ENCODE measurements at regions not wholly inside any gene's neighbourhood (a gene's known extent, or its start where the extent isn't known, plus 50 kb on each side); places are given as distances from the start of the nearest gene placed in this dataset.

DNA sequence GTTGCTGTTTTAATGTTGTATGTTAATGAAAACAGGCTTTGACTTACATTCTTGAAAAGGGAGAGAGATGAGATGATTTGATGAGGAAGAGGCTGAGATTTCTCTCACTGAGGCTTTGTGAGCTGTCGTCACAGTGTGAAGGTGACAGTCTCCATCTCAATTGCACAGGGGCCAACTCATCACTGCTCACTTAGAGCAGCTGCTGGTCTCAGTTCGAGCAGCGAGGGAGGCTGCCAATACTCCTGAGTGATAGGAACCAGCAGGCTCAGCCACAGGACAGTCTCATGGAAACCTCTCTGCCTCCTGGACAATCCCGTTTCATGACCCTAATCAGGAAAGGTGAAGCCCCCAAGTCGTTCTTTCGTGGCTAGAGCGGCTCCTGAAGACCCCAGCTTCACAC, 170.7 kb upstream of the SOX11 start:
- TF ChIP-seq, protein P1, sequence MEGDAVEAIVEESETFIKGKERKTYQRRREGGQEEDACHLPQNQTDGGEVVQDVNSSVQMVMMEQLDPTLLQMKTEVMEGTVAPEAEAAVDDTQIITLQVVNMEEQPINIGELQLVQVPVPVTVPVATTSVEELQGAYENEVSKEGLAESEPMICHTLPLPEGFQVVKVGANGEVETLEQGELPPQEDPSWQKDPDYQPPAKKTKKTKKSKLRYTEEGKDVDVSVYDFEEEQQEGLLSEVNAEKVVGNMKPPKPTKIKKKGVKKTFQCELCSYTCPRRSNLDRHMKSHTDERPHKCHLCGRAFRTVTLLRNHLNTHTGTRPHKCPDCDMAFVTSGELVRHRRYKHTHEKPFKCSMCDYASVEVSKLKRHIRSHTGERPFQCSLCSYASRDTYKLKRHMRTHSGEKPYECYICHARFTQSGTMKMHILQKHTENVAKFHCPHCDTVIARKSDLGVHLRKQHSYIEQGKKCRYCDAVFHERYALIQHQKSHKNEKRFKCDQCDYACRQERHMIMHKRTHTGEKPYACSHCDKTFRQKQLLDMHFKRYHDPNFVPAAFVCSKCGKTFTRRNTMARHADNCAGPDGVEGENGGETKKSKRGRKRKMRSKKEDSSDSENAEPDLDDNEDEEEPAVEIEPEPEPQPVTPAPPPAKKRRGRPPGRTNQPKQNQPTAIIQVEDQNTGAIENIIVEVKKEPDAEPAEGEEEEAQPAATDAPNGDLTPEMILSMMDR (conservative IDR thresholded peaks at IDR 0.05; ENCODE audit: low read length): no peak
- TF ChIP-seq EZH2phosphoT487 (IDR thresholded peaks at IDR 0.05; ENCODE audit: borderline replicate concordance): no peak
